GM19043 (cell line): ENCODE measurements at regions not wholly inside any gene's neighbourhood (a gene's known extent, or its start where the extent isn't known, plus 50 kb on each side); places are given as distances from the start of the nearest gene placed in this dataset.
"Not testable (repeated sequence)": the region's sequence is repeated elsewhere in the genome, so short reads cannot be mapped to it uniquely, and the experiment has no call there.

Experiments
- ATAC-seq: cut with Tn5 transposase; IDR thresholded peaks from one replicate; pipeline ENCODE4 v1.9.1; 2021; ENCODE audit warnings: low read depth; ENCODE audit not compliant: unreplicated experiment

DNA sequence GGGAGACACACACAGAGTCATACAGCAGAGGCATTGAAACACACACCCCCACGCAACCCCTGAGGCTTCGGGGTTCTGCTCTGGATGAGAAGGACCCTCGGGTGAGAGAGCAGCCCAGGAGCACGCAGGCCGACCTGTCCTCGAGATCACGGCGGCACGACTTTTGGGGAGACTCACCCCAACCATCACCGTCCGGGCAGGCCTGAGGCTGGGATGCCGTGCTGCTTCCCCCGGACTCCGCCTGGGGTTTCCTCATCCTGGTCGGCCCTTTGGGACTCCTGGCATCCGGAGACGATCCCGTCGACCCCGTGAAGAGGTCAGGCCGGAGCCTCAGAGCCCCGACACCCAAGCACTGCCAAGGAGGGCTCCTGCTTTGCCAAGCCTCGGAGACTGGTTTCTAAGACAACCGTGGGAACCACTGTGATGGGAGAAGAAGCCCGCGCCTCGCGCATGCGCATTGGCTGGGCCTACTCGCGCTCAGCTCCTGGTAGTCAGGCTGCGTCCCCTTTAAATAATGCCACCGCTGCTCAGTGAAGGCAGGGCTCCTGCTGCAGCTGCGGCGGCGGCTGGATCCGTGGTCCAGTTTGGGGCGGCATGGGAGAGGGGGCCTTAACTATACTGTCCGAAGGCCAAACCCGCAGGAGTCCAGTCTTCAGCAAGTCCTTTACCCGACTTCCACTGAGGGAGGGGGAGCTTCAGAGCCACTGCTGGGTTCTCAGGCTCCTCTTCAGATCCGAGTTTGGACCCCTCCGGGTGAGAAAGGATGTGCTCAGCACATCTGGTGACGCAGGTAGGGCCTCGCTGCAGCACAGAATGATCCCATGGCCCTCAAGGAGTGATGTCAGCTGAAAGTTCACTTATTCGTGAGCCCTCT lies 171.4 kb upstream of the ZNF337 start:
- peak; percentile 47 for ATAC-seq

DNA sequence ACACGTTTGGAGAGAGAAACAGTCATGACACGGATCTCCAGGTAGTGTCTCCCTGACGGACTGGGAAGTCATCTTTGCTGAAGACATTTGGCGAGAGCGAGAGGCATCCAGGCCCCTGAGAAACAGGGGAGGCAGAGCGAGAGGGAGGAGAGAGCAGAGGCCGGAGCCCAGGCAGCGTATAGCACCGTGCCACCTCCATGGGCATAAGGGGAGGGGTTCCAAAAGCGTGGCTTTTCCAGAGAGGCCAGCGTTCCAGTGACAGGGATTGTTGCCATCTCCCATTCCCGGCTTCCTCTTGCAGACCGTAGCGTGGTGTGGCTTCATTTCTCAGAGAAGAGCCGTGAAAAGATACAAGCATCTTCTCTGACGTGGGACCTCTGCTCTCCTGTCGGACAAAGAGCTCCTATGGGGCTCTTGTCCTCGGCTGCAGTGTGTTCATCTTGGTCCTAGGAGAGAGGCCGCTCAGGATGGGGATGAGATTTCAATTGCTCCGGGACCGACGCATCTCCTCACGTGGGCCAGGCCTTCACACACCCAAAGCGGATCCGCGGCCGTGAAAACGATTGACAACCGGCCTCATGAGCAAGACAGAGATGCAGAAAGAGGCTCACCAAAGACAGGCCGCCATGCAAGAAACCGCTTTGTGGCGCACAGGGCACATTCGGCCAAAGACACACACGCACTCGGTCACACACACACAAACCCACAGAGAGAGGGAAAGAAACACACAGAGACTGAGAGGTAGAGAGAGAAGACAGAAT lies 170.5 kb upstream of the ZNF337 start:
- ATAC-seq: not testable (repeated sequence)

DNA sequence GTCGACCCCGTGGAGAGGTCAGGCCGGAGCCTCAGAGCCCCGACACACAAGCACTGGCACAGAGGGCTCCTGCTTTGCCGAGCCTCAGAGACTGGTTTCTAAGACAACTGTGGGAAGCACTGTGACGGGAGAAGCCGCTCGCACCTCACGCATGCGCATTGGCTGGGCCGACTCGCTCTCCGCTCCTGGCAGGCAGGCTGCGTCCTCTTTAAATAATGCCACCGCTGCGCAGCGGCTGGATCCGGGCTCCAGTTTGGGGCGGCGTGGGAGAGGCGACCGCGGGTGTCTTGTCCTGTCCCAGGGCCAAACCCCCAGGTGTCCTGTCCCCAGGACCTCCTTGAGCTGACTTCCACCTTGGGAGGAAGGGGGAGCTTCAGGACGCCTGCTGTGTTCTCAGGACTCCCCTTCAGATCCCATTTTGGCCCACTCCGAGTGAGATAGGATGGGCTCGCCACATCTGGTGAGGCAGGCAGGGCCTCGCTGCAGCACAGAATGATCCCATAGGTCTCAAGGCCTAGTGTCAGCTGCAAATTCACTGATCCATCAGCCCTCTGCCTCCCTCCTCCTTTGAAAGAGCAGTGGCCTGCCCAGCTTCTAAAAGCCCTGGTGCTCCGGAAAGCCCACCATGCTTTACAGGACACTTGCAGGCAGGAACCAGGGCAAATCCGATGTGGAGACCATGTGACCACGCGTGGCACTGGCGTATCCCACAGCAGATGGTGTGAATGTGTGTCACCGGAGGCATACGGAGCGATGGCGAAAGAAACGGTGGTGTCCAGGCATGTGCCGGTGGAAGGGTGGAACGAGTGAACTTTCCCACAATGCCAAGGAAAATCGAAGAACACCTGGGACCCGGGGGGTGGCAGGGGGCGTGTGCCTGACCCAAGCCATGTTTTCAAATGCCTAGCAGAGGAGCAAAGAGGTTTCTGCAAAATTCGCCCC lies 169.3 kb upstream of the ZNF337 start:
- ATAC-seq: peak; percentile 39

DNA sequence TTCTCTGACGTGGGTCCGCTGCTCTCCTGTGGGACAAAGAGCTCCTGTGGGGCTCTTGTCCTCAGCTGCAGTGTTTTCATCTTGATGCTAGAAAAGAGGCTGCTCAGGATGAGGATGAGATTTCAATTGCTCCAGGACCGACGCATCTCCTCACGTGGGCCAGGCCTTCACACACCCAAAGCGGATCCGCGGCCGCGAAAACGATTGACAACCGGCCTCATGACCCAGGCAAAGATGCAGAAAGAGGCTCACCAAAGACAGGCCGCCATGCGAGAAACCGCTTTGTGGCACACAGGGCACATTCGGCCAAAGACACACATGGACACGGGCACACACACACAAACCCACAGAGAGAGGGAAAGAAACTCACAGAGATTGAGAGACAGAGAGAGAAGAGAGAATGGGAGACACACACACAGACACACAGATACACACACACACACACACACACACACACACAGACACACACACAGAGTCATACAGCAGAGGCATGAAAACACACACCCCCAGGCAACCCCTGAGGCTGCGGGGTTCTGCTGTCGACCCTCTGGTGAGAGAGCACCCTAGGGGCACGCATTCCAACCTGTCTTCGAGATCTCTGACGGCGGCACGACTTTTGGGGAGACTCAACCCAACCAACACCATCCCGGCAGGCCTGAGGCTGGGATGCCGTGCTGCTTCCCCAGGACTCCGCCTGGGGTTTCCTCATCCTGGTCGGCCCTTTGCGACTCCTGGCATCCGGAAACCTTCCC lies 168.5 kb upstream of the ZNF337 start:
- not testable (repeated sequence) for ATAC-seq

DNA sequence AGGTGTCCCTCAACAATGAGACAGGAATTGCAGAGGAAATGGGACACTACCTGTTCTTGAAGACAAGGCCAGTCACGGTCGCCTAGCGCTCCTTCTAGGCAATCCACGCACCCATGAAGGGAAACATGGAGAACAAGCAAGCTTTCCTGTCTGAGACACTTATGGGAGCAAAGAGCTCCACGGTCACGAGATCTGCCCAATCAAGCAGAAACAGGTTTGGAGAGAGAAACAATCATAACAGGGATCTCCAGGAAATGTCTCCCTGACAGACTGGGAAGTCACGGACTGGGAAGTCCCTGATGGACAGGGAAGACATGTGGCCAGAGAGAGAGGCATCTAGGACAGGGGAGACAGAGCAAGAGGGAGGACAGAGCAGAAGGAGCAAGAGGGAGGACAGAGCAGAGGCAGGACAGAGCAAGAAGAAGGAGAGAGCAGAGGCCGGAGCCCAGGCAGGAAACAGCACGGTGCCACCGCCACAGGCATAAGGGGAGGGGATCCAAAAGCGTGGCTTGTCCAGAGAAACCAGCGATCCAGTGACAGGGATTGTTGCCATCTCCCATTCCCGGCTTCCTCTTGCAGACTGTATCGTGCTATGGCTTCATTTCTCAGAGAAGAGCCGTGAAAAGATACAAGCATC lies 167.8 kb upstream of the ZNF337 start:
- no peak for ATAC-seq

DNA sequence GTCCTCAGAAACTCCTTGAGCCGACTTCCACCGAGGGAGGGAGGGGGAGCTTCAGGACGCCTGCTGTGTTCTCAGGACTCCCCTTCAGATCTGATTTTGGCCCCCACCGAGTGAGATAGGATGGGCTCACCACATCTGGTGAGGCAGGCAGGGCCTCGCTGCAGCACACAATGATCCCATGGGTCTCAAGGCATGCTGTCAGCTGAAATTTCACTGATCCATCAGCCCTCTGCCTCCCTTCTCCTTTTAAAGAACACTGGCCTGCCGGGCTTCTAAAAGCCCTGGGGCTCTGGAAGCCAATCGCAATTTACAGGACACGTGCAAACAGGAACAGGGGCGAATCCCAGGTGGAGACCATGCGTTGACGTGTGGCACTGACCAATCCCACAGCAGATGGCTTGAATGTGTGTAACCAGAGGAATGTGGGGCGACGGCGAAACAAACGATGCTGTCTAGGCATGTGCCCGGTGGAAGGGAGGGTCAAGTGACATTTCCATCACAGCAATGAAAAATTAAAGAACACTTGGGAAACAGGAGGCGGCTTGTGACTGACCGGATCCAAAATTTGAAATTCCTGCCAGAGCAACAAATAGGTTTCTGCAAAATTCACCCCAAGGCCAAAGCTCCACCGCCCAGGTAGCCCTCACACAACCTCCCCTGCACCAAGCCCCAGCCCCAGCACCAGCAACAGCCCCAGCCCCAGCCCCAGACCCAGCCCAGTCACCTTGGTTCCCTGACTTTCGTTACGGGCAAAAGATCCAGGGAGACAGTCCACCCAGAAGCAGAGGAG lies 167.1 kb upstream of the ZNF337 start:
- ATAC-seq: no peak

DNA sequence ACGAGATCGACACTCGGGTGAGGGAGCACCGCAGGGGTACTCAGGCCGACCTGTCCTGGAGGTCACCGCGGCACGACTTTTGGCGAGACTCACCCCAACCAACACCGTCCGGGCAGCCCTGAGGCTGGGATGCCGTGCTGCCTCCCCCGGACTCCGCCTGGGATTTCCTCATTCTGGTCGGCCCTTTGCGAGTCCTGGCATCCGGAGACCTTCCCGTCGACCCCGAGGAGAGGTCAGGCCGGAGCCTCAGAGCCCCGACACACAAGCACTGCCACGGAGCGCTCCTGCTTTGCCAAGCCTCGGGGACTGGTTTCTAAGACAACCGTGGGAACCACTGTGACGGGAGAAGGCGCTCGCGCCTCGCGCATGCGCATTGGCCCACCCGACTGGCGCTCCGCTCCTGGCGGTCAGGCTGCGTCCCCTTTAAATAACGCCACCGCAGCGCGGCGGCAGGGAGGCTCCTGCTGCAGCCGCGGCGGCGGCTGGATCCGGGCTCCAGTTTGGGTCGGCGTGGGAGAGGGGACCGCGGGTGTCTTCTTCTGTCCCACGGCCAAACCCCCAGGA lies 166.4 kb upstream of the ZNF337 start:
- not testable (repeated sequence) for ATAC-seq

DNA sequence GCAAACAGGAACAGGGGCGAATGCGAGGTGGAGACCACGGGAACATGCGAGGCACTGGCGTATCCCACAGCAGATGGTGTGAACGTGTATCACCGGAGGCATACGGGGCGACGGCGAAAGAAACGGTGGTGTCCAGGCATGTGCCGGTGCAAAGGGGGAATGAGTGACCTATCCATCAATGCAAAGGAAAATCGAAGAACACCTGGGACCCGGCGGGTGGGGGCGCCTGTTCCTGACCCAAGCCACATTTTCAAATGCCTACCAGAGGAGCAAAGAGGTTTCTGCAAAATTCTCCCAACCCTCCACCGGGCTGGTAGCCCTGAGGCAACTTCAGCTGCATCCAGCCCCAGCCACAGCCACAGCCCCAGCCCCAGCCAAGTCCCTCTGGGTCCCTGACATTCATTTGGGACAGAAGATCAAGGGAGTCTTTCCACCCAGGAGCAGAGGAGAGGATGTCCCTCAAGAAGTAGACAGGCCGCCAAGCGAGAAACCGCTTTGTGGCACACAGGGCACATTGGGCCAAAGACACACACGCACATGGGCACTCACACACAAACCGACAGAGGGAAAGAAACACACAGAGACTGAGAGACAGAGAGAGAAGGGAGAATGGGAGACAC lies 164.0 kb upstream of the ZNF337 start:
- no peak for ATAC-seq

DNA sequence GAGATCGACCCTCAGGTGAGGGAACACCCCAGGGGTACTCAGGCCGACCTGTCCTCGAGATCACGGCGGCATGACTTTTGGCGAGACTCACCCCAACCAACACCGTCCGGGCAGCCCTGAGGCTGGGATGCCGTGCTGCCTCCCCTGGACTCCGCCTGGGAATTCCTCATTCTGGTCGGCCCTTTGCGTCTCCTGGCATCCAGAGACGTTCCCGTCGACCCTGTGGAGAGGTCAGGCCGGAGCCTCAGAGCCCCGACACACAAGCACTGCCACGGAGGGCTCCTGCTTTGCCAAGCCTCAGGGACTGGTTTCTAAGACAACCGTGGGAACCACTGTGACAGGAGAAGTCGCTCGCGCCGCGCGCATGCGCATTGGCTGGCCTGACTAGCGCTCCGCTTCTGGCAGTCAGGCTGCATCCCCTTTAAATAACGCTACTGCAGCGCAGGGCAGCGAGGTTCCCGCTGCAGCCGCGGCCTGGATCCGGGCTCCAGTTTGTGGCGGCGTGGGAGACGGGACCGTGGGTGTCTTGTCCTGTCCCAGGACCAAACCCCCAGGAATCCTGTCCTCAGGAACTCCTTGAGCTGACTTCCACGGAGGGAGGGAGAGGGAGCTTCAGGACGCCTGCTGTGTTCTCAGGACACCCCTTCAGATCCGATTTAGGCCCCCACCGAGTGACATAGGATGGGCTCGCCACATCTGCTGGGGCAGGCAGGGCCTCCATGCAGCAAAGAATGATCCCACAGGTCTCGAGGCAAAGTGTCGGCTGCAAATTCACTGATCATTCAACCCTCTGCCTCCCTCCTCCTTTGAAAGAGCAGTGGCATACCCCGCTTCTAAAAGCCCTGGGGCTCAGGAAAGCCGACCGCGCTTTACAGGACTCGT lies 163.2 kb upstream of the ZNF337 start:
- ATAC-seq: peak; percentile 40

DNA sequence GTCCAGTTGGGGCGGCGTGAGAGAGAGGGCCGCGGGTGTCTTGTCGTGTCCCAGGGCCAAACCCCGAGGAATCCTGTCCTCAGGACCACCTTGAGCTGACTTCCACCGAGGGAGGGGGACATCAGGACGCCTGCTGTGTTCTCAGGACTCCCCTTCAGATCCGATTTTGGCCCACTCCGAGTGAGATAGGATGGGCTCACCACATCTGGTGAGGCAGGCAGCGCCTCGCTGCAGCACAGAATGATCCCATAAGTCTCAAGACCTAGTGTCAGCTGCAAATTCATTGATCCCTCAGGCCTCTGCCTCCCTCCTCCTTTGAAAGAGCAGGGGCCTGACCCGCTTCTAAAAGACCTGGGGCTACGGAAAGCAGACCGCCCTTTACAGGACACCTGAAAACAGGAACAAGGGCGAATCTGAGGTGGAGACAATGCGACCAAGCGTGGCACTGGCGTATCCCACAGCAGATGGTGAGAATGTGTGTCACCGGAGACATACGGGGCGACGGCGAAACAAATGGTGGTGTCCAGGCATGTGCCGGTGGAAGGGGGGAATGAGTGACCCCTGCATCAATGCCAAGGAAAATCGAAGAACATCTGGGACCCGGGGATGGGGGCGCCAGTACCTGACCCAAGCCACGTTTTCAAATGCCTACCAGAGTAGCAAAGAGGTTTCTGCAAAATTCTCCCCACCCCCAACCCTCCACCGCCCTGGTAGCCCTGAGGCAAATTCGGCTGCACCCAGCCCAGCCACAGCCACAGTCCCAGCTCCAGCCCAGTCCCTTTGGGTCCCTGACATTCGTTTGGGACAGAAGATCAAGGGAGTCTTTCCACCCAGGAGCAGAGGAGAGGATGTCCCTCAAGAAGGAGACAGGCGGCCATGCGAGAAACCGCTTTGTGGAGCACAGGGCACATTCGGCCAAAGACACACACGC lies 162.1 kb upstream of the ZNF337 start:
- no peak for ATAC-seq

DNA sequence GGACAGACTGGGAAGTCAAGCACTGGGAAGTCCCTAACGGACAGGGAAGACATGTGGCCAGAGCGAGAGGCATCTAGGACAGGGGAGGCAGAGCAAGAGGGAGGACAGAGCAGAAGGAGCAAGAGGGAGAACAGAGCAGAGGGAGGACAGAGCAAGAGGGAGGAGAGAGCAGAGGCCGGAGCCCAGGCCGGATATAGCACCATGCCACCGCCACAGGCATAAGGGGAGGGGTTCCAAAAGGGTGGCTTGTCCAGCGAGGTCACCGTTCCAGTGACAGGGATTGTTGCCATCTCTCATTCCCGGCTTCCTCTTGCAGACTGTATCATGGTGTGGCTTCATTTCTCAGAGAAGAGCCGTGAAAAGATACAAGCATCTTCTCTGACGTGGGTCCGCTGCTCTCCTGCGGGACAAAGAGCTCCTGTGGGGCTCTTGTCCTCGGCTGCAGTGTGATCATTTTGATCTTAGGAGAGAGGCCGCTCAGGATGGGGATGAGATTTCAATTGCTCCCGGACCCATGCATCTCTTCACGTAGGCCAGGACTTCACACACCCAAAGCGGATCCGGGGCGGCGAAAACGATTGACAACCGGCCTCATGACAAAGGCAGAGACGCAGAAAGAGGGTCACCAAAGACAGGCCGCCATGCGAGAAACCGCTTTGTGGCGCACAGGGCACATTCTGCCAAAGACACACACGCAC lies 160.6 kb upstream of the ZNF337 start:
- ATAC-seq: not testable (repeated sequence)

DNA sequence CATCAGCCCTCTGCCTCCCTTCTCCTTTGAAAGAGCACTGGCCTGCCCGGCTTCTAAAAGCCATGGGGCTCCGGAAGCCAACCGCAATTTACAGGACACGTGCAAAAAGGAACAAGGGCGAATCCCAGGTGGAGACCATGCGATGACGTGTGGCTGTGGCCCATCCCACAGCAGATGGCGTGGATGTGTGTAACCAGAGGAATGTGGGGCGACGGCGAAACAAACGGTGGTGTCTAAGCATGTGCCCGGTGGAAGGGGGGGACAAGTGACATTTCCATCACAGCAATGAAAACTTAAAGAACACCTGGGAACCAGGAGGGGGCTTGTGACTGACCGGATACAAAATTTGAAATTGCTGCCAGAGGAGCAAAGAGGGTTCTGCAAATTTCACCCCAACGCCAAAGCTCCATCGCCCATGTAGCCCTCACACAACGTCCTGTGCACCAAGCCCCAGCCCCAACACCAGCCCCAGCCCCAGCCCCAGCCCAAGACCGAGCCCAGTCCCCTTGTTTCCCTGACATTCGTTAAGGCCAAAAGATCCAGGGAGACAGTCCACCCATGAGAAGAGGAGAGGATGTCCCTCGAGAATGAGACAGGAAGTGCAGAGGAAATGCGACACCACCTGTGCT lies 159.7 kb upstream of the ZNF337 start:
- ATAC-seq: no peak

DNA sequence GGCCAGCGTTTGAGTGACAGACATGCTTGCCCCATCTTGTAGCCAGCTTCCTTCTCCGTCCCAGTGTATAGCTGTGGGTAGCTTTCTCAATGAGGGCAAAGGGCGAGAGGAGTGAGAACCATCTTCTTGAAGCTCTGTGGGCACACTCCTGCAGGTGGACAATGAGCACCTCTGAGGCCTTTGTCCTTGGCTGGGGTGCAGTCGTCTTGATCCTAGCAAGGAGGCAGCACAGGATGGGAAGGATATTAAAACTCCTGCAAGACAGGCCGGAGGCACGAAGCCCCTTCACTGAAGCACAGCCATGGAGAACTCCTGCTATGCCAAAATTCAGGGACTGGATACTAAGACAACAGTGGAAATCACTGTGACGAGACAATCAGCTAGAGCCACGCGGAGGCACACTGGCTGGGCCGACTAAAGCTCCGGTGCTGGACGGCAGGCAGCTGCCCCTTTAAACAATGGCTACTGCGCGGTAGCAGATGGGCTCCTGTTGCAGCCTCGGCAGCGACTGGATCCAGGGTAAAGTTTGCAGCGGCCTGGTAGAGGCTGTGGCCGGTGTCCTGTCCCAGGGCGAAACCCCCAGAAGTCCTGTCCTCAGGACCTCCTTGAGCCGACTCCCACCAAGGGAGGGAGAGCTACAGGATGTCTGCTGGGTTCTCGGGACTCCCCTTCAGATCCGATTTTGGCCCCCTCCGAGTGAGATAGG lies 159.0 kb upstream of the ZNF337 start:
- not testable (repeated sequence) for ATAC-seq

DNA sequence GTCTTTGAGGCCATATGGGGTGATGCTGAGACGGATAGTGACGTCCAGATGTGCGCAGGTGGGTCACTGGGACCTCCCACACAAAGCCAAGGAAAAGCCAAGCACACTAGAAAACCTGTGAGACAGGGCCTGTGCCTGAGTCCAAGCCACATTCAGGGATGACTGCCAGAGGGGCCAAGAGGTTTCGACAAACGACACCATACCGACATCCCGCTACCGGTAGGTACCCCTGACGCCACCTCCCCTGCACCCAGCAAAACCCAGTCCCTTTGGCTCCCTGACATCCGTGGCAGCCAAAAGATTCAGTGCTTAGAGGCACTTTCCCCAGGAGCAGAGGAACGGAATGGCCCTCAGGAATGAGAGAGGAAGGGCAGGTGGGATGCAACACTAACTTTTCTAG lies 158.0 kb upstream of the ZNF337 start:
- not testable (repeated sequence) for ATAC-seq
